ENCODE measurements at regions not wholly inside any gene's neighbourhood (a gene's known extent, or its start where the extent isn't known, plus 50 kb on each side); places are given as distances from the start of the nearest gene placed in this dataset.

DNA sequence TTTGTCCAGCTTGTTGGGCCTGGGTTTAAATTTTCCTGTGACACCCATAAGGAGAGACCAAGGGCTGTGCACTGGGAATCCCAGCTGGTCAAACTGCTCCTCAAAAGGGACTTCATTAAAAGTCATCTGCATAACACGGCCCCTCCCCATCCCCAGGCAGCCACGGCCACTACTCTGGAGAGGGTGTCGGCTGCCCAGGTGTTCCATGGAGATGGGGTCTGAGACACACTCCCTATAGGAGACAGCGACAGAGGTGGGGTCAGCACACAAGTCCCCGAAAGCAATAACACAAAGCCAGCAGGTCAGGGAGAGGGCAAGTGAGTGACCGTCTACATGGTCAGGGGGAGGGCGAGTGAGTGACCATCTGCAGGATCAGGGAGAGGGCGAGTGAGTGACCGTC is 75.6 kb upstream of the BCL11B start:
- DNase-seq (ENCODE audit: low read depth in 1 of 2, low spot score in 1 of 2), result no peak
- TF ChIP-seq JUND (IDR thresholded peaks at IDR 0.05; ENCODE audit: low read depth), result no peak
- in situ Hi-C loops (cut with HindIII; ENCODE audit: low pct_unique_long_range_greater_than_20kb, low sequenced_read_pairs), result no loop called here

DNA sequence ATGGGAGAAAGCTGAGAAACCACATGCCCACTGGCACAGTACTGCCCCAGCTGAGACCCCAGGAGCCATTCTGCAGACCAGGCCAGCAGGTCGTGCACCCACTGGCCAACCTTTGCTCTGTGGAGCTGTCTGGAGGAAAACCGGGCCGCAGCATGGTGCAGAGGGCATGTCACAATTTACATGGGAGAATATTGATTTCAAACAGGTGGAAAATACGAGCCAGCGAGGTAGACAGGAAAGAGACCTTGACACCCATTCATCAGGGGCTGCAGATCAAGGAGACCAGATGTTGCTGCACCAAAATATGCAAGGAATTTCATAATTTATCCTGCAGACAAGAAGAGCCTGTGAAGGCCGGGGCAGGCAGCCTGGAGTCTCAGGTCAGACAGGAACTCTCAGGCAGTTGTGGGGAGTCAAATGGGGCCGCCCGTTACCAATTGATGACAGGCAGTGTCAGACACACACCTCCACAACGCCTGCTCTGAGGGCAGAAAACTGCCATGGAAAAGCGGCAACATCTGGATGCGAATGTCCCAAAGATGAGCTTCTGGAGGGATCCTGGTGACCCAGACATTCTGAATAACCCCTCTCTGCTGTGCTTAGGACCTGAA is 74.6 kb upstream of the BCL11B start:
- no peak for DNase-seq (ENCODE audit: low read depth in 1 of 2, low spot score in 1 of 2)
- no peak for TF ChIP-seq JUND (IDR thresholded peaks at IDR 0.05; ENCODE audit: low read depth)
- in situ Hi-C loops (cut with HindIII; ENCODE audit: low pct_unique_long_range_greater_than_20kb, low sequenced_read_pairs), result no loop called here

DNA sequence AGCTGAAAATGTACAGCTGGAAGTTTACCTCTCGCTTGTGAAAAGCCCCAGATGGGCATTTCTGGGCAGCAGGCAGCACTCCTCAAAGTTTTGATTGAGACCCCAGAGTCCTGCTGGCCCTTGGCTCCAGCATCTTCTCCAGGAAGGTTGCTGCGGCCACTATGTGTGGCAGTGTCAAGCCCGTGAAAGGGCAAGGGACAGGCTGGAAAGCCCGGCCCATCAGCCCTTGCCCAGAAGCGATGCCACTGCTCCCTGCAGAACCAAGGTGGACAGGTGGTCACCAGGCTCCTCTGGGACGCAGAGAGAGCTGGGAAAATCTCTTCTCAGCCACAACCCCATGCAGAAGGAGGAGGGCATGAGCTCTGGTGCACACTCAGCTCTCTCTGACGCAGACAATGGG is 73.5 kb upstream of the BCL11B start:
- DNase-seq (ENCODE audit: low read depth in 1 of 2, low spot score in 1 of 2), result no peak
- TF ChIP-seq JUND (IDR thresholded peaks at IDR 0.05; ENCODE audit: low read depth), result no peak
- in situ Hi-C loops (cut with HindIII; ENCODE audit: low pct_unique_long_range_greater_than_20kb, low sequenced_read_pairs), result no loop called here

DNA sequence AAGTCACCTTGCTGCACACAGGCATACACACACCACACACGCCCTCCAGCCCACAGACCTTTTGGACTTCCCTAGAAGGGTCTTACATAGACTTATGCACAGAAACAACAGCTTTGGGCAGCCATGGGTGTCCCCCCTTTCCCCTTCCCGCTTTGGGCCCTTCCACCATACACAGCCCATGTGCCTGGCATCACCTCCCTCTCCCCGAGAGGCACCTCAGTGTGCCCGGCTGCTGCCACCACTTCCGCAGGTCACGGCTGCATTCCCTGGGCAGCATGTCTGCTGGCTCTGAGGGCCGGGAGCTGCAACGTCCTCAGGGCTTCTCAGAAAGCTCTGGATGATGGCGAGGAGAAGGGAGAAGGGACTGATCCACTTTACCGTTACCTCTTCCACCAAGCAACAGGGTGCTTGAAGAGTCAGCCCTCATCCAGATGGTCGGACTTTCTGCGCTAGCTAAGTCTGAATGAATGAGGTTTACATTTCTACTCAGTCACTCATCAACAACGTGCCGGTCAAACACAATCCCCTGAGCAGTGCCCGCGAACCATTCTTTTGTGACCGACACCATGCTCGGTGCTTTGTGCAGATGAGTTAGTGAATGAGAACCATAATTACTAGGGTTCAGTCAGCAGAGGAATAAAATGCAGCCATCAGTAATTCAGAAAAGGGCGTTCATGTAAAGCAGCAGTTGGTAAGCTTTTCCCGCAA is 72.2 kb upstream of the BCL11B start:
- DNase-seq (ENCODE audit: low read depth in 1 of 2, low spot score in 1 of 2), result no peak
- TF ChIP-seq JUND (IDR thresholded peaks at IDR 0.05; ENCODE audit: low read depth), result no peak
- in situ Hi-C loops (cut with HindIII; ENCODE audit: low pct_unique_long_range_greater_than_20kb, low sequenced_read_pairs), result no loop called here

DNA sequence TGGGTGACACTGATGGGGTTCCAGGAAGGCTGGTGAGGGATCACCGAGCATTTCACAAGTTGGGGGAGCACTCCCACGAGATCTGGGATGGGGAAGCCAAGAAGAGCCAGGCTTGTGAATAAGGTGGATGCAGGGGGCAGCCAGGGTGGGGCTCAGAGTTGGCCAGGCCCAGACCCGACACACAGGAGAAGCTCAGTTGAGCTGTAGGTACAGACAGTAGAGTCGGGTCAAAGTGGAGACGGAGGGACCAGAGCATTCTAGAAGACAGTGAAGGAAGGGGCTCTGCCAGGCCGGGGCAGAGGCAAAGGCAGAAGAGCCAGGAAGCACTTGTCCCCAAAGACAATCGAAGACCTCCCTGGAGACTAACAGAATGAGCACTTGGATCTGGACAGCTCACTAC is 70.9 kb upstream of the BCL11B start:
- in situ Hi-C loops (cut with HindIII; ENCODE audit: low pct_unique_long_range_greater_than_20kb, low sequenced_read_pairs), result no loop called here
- no peak for DNase-seq (ENCODE audit: low read depth in 1 of 2, low spot score in 1 of 2)
- TF ChIP-seq JUND (IDR thresholded peaks at IDR 0.05; ENCODE audit: low read depth), result no peak

DNA sequence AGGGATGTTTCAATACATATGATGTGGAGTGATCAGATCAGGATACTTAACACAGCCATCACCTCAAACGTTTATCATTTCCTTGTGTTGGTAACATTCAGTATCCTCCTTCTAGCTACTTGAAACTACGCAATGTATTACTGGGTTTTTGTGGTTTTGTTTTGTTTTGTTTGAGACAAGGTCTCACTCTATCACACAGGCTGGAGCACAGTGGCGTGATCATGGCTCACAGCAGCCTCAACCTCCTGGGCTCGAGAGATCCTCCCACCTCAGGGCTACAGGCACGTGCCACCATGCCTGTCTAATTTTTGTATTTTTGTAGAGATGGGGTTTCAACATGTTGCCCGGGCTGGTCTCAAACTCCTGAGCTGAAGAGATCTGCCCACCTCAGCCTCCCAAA is 70.2 kb upstream of the BCL11B start:
- no peak for TF ChIP-seq JUND (IDR thresholded peaks at IDR 0.05; ENCODE audit: low read depth)
- in situ Hi-C loops (cut with HindIII; ENCODE audit: low pct_unique_long_range_greater_than_20kb, low sequenced_read_pairs), result no loop called here

DNA sequence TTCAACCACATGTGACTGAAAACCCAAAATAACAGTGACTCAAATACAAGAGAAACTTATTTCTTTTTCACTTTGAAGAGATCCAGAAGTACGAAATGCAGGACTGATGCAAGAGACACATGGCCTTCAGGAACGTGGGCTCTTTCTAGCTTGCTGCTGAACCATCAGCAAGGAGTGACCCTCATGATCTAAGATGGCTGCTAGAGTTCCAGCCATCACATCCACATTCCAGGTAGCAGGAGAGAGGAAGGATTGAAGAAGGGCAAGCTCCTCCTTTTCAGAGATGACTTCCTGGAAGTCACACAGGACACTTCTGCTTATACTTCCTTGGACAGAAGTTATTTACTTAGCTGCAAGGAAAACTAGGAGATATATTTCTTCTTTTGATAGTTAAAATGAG is 67.6 kb upstream of the BCL11B start:
- TF ChIP-seq JUND (IDR thresholded peaks at IDR 0.05; ENCODE audit: low read depth), result no peak
- DNase-seq (ENCODE audit: low read depth in 1 of 2, low spot score in 1 of 2), result no peak
- in situ Hi-C loops (cut with HindIII; ENCODE audit: low pct_unique_long_range_greater_than_20kb, low sequenced_read_pairs), result no loop called here

More for the DNA sequence above, 70.2 kb upstream of the BCL11B start:
- no peak for DNase-seq (ENCODE audit: low read depth in 1 of 2, low spot score in 1 of 2)

DNA sequence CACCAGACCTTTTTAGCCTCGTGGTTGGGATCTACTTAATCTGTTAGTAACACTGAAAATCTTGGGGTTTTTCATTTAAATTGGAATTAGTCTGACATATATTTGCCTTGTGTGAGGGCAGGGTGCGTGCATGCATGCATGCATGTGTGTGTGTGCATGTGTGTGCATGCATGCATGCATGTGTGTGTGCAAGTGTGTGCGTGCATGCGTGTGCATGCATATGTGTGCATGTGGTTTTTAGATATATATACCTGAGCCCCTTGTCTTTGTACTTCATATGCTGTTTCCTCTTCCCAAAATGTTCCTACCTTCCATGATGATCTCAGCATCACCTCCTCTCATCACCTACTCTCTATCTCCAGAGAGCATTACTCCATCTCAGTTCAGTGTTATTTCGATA is 66.3 kb upstream of the BCL11B start:
- in situ Hi-C loops (cut with HindIII; ENCODE audit: low pct_unique_long_range_greater_than_20kb, low sequenced_read_pairs), result no loop called here
- no peak for DNase-seq (ENCODE audit: low read depth in 1 of 2, low spot score in 1 of 2)
- no peak for TF ChIP-seq JUND (IDR thresholded peaks at IDR 0.05; ENCODE audit: low read depth)

DNA sequence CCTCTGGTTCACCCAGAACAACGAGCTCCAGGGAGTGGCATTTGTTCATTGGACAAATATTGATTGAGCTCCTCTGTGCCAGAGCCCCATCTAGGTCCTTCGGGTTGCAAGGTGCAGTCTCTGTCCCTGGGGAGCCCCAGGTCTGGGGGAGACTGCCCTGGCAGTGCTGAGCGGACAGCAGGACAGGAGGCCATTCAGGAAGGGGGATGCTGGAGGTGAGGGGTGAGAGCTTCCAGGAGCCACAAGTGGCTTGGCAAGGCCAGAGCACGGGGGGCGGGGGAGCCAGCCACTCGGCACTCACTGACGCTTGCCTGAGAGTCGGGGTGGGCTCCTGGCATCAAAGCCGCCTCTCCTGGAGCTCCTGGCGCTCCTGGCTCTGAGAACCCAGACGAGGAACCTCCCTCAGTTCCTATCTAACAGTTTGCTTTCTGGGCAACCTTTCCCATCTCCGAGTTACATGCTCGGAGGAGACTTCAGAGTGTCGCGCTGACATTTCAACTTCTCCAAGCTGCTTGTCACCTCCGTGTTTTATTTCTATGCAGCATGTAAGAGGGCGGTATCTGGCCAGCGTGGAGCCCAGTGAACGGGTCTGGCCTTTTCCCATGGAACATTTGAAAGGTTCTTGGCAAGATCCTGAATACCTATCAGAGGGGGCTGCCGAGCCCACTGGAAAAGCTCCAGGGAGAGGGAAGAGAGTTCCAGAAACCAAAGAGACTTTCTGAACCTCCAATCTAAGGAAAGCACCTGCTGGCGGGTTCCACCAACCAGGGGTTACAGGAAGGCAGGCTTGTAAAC is 62.0 kb upstream of the BCL11B start:
- TF ChIP-seq JUND (IDR thresholded peaks at IDR 0.05; ENCODE audit: low read depth), result no peak
- DNase-seq (ENCODE audit: low read depth in 1 of 2, low spot score in 1 of 2), result no peak
- in situ Hi-C loops (cut with HindIII; ENCODE audit: low pct_unique_long_range_greater_than_20kb, low sequenced_read_pairs), result no loop called here

DNA sequence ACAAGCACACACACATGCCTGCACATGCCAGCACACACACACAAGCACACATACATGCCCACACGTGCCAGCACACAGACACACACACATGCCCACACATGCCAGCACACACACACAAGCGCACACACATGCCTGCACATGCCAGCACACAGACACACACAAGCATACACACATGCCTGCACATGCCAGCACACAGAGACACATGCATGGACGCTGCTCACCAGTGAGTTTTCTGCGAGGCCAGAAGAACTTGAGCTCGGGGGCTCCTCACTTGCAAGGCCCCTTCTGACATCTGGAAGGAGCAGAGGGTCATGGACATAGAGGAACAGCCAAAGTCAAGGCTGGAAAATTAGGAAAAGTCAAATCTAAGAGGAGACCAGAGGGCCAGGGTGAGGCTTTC is 61.2 kb upstream of the BCL11B start:
- in situ Hi-C loops (cut with HindIII; ENCODE audit: low pct_unique_long_range_greater_than_20kb, low sequenced_read_pairs), result no loop called here
- DNase-seq (ENCODE audit: low read depth in 1 of 2, low spot score in 1 of 2), result no peak
- no peak for TF ChIP-seq JUND (IDR thresholded peaks at IDR 0.05; ENCODE audit: low read depth)

DNA sequence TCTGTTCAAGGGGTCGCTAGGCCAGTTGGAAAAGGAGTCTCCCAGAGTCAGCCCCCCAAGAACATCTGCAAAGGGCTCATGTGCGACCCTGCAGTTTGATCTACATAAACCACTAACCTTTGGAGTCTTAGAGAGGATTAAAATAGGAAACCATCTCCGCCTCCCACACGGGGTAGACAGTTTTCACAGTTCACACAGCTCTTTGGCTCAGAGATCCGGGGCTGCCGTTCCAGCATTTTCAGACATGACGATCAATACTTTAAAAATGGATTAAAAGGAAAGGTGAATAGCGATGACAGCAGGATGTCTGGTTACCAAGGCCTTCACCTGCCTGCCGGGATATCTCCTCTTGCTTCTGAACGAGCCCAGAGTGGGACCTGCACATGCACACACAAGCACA is 59.8 kb upstream of the BCL11B start:
- no peak for DNase-seq (ENCODE audit: low read depth in 1 of 2, low spot score in 1 of 2)
- no peak for TF ChIP-seq JUND (IDR thresholded peaks at IDR 0.05; ENCODE audit: low read depth)
- in situ Hi-C loops (cut with HindIII; ENCODE audit: low pct_unique_long_range_greater_than_20kb, low sequenced_read_pairs), result no loop called here

DNA sequence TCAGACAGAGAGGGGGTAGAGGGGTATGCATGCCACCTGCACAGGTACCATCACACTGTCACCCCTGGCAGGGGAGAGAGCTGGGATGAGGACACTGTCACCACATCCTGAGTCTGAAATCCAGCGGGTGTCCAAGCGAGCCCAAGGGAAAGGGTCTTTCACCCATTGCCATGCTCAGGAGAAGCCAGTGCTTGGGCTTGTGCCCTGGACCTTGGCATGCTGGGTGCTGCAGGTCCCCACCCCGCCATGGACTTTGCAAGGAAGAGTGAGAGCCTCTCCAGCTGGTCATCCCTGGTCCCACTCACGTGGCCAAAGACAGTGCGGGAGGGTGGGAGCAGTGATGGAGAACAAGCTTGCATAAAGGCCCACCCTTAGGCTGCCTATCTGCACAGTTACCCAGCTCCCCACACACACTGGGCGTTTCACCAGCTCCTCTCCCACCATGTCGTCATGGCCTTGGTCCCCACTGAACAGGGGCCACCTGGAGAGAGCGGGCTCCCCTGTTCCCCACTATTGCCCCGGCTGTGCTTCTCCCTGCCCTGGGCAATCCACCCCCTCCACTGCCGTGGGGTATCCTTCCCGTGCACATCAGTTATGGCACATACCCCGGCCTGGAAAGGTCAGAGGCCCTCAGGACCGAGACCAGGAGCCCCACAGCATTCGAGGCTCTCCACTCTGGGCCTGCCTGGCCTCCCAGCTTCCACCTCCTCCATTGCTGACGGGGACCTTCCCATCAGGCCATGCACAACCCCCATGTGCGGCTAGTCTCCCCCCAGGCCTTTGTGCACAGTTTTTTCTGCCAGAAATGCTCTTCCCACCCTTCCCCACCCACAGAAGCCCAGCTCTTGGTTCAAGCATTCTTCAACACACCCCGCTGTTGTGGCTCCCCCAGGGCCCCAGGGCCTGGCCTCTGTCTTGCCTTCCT is 58.6 kb upstream of the BCL11B start:
- no peak for DNase-seq (ENCODE audit: low read depth in 1 of 2, low spot score in 1 of 2)
- TF ChIP-seq JUND (IDR thresholded peaks at IDR 0.05; ENCODE audit: low read depth), result no peak
- in situ Hi-C loops (cut with HindIII; ENCODE audit: low pct_unique_long_range_greater_than_20kb, low sequenced_read_pairs), result no loop called here

Measured in T47D (cell line).